Lung (tissue), 11 donors: ENCODE measurements at regions not wholly inside any gene's neighbourhood (a gene's known extent, or its start where the extent isn't known, plus 50 kb on each side); places are given as distances from the start of the nearest gene placed in this dataset.

ENCODE experiments used
- ATAC-seq: fragments of 200-7000 bp; cut with Tn5 transposase; one replicate; pipeline ENCODE4 v1.9.1; 2020; ENCODE audit warnings: moderate number of reproducible peaks; ENCODE audit not compliant: insufficient read depth, low FRiP score
- DNase-seq, 3 donors: peaks; one replicate each; pipeline ENCODE4 v3.0.0-alpha.2; 2013 to 2017
- H3K27ac ChIP-seq, 2 donors: one replicate each; pipeline ENCODE4 v1.5.1; 2013; ENCODE audit warnings: mild to moderate bottlenecking in 2 of 2, moderate library complexity in 2 of 2, control low read depth in 1 of 2, inconsistent platforms in 1 of 2, low read depth in 1 of 2, low read length in 1 of 2
- H3K27me3 ChIP-seq, 3 donors: one replicate each; pipeline ENCODE4 v1.5.1; 2013; ENCODE audit warnings: low read length in 2 of 3; ENCODE audit not compliant: control insufficient read depth in 3 of 3, insufficient read depth in 3 of 3
- H3K36me3 ChIP-seq, 4 donors: one replicate each; pipeline ENCODE4 v1.5.1; 2013; ENCODE audit warnings: low read length in 4 of 4, mild to moderate bottlenecking in 1 of 4, moderate library complexity in 1 of 4; ENCODE audit not compliant: control insufficient read depth in 4 of 4, insufficient read depth in 4 of 4
- H3K4me1 ChIP-seq, 5 donors: one replicate each; pipeline ENCODE4 v1.5.1; 2013; ENCODE audit warnings: low read length in 5 of 5, mild to moderate bottlenecking in 2 of 5, moderate library complexity in 1 of 5; ENCODE audit not compliant: control insufficient read depth in 5 of 5, insufficient read depth in 5 of 5
- H3K4me3 ChIP-seq: one replicate; pipeline ENCODE4 v1.5.1; 2013; ENCODE audit warnings: mild to moderate bottlenecking, control low read depth, moderate library complexity
- H3K9ac ChIP-seq, 2 donors: one replicate each; pipeline ENCODE4 v1.5.1; 2013; ENCODE audit warnings: low read length in 2 of 2, control low read depth in 1 of 2; ENCODE audit not compliant: insufficient read depth in 1 of 2
- H3K9me3 ChIP-seq, 4 donors: one replicate each; pipeline ENCODE4 v1.5.1; 2013; ENCODE audit warnings: low read length in 3 of 4, mild to moderate bottlenecking in 1 of 4, moderate library complexity in 1 of 4; ENCODE audit not compliant: control insufficient read depth in 4 of 4, insufficient read depth in 3 of 4
- WGBS, 2 donors: extraction: QIAGEN DNeasy Blood & Tissue Kit; methylation state at CpG; one replicate each; pipeline ENCODE4 v1.1.7; 2013; 5-methylcytosine and 5-hydroxymethylcytosine counted together
- TF ChIP-seq, protein P1 (sequence below): IDR thresholded peaks from 2 replicates; pipeline ENCODE4 v1.5.1; 2012; ENCODE audit warnings: mild to moderate bottlenecking; ENCODE audit errors: control extremely low read depth, extremely low read depth
- donor health status: control.
- donor health status: control.
- donor health status: Bipolar disorder and iron deficiency.
- donor health status: healthy.
- donor health status: DM: yes; HTN: yes; CAD: no.

DNA sequence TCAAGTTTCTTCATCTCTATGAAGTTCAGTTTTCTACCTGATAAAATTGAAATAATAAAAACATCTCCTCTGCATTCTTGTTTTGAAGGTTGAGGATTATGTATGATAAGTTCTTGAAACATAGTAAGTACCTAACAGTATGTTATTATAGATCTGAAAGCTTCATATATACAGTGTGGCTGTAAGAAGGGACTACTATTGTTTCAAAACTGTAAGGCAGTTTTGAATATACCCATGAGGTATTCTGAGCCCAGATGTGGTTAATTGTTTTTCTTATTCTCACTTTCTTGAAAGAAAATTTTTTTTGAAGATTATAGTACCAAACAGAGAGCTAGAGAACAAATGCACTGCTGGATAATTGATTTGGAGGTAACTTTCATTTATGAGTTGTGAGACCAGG lies 383.2 kb downstream of the CHSY3 start:
- peaks cover 0 to 2% (median 0%) of the 10 kb centered on the region in 5 donors for H3K4me1 ChIP-seq
- TF ChIP-seq, protein P1, sequence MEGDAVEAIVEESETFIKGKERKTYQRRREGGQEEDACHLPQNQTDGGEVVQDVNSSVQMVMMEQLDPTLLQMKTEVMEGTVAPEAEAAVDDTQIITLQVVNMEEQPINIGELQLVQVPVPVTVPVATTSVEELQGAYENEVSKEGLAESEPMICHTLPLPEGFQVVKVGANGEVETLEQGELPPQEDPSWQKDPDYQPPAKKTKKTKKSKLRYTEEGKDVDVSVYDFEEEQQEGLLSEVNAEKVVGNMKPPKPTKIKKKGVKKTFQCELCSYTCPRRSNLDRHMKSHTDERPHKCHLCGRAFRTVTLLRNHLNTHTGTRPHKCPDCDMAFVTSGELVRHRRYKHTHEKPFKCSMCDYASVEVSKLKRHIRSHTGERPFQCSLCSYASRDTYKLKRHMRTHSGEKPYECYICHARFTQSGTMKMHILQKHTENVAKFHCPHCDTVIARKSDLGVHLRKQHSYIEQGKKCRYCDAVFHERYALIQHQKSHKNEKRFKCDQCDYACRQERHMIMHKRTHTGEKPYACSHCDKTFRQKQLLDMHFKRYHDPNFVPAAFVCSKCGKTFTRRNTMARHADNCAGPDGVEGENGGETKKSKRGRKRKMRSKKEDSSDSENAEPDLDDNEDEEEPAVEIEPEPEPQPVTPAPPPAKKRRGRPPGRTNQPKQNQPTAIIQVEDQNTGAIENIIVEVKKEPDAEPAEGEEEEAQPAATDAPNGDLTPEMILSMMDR, result no peak
- no peak for DNase-seq
- no peaks in the 10 kb centered on the region for H3K27me3 ChIP-seq
- no peak overlapping the region for H3K4me3 ChIP-seq
- H3K9ac ChIP-seq, result no peak overlapping the region
- H3K36me3 ChIP-seq, result no peaks in the 10 kb centered on the region
- no peaks in the 10 kb centered on the region for H3K9me3 ChIP-seq
- no peak overlapping the region for H3K27ac ChIP-seq
- no peak for ATAC-seq

DNA sequence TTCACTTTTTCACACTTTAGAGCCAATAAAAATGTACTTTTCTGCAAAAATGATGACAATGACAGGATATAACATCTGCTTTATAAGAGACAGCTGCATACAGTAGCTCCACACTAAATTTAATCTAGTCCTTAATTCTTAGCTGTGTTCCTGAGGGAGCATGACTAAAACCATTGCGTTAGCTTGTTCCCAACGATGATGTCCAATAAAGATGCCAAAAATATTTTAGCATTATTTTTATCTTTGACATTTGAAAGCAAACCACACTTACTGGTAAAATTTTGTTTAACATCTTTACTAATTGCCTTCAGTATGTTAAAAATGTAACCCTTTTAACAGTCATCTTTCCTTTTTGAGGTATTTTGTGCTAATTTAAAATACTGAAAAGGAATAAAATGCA lies 382.7 kb downstream of the CHSY3 start:
- TF ChIP-seq, protein P1, result no peak
- Histone ChIP-seq H3K4me3 (no peak overlapping the region), H3K9me3 (no peaks in the 10 kb centered on the region), H3K4me1 (peaks cover 0 to 2% (median 0%) of the 10 kb centered on the region in 5 donors), H3K9ac (no peak overlapping the region), H3K27me3 (no peaks in the 10 kb centered on the region), H3K36me3 (no peaks in the 10 kb centered on the region), H3K27ac (no peak overlapping the region)
- DNase-seq, result no peak
- WGBS, 2 donors, result 84 to 87% methylated on average over 2 of the region's 2 CpGs
- ATAC-seq, result no peak

DNA sequence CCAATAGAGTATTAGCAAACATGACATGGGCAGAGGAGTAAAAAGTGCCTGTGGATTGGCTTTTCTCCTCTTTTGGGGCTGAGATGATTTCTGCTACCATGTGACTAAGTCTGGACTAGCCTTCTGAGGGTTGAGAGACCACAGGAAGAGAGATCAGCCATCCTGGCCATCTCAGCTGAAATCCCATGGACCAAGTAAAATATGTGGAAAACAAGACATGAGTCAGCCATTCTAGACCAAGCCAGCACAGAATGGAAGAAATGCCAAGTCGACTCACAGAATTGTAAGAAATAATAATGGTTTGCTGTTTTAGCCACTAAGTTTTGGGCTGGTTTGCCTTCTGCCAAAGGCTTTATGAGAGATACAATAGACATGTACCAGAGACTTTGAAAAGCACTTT lies 377.8 kb downstream of the CHSY3 start:
- H3K36me3 ChIP-seq, result no peaks in the 10 kb centered on the region
- no peak for DNase-seq
- H3K27ac ChIP-seq, result no peak overlapping the region
- no peaks in the 10 kb centered on the region for H3K4me1 ChIP-seq
- TF ChIP-seq, protein P1, result no peak
- H3K9ac ChIP-seq, result no peak overlapping the region
- H3K27me3 ChIP-seq, result no peaks in the 10 kb centered on the region
- no peak overlapping the region for H3K4me3 ChIP-seq
- 93 to 97% methylated on average over 1 of the region's 1 CpG for WGBS, 2 donors
- H3K9me3 ChIP-seq, result no peaks in the 10 kb centered on the region
- no peak for ATAC-seq

DNA sequence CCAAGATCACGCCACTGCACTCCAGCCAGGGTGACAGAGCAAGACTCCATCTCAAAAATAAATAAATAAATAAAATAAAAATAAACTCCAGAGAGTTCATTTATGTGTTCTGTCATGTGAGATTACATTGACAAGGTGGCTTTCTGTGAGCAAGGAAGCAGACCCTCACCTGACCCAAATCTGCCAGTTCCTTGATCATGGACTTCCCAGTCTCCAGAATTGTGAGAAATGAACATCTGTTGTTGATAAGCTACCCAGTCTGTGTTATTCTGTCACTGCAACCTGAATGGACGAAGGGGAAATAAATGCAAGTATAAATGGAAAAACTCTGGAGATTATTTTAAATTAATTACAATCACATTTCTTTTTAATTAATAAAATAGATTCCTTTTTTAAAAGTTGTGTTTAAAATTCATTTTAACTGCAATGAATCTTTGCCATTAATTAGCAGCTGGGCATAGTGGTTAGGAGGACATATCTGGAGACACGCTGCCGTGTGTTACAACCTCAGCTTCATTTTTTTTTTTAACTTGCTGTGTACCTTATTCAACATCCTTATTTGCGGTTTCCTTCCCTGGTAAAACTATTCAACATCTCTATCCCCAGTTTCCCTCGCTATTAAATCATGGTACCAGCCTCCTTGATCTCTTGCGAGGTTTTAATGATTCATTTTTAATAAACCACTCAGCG lies 376.4 kb downstream of the CHSY3 start:
- DNase-seq (no peak), ATAC-seq (no peak)
- TF ChIP-seq, protein P1, result no peak
- Histone ChIP-seq H3K27me3 (no peaks in the 10 kb centered on the region), H3K9me3 (no peaks in the 10 kb centered on the region), H3K27ac (no peak overlapping the region), H3K9ac (no peak overlapping the region), H3K36me3 (no peaks in the 10 kb centered on the region), H3K4me1 (no peaks in the 10 kb centered on the region), H3K4me3 (no peak overlapping the region)
- 56 to 74% methylated on average over 8 of the region's 8 CpGs for WGBS, 2 donors
